ENCODE measurements at regions not wholly inside any gene's neighbourhood (a gene's known extent, or its start where the extent isn't known, plus 50 kb on each side); places are given as distances from the start of the nearest gene placed in this dataset.
"Not testable (repeated sequence)": the region's sequence is repeated elsewhere in the genome, so short reads cannot be mapped to it uniquely, and the experiment has no call there.

DNA sequence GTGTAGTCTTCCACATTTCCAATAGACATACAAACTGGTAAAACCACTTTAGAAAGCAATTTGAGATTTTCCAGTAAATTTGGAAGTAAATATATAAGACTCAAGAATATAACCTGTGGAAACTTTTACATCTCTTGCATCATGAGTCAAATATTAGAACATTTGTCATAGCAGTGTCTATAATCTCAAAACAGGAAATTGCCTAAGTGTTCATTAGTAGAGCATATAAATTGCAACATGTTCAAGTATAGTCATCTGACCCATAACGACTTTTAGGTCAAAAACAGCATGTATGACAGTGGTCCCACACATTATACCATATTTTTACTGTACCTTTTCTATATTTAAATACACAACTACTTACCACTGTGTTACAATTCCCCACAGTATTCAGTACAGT, 555.9 kb upstream of the VRK2 start:
- TF ChIP-seq, protein P1, sequence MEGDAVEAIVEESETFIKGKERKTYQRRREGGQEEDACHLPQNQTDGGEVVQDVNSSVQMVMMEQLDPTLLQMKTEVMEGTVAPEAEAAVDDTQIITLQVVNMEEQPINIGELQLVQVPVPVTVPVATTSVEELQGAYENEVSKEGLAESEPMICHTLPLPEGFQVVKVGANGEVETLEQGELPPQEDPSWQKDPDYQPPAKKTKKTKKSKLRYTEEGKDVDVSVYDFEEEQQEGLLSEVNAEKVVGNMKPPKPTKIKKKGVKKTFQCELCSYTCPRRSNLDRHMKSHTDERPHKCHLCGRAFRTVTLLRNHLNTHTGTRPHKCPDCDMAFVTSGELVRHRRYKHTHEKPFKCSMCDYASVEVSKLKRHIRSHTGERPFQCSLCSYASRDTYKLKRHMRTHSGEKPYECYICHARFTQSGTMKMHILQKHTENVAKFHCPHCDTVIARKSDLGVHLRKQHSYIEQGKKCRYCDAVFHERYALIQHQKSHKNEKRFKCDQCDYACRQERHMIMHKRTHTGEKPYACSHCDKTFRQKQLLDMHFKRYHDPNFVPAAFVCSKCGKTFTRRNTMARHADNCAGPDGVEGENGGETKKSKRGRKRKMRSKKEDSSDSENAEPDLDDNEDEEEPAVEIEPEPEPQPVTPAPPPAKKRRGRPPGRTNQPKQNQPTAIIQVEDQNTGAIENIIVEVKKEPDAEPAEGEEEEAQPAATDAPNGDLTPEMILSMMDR (IDR thresholded peaks at IDR 0.05; ENCODE audit: borderline replicate concordance, insufficient read depth, low read depth, low read length), result no peak
- H3K4me3 ChIP-seq (ENCODE audit: low read depth, low read length), result no peak overlapping the region

DNA sequence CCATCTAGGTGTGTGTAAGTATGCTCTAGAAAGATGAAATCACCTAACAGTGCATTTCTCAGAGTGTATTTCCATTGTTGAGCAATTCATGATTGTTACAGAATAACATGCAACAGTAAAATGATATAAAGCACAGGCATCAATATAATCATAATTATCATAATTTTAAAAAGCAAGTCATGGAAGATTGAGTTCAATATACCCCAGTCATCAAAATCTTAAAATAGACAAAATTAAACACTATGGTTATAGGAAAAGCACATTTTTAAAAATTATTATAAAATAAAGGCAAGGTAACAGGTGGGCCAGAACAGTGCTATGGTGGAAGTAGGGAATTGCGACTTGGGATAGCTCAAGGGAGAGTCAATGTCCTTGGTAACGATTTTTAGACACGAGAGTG, 555.4 kb upstream of the VRK2 start:
- TF ChIP-seq, protein P1 (IDR thresholded peaks at IDR 0.05; ENCODE audit: borderline replicate concordance, insufficient read depth, low read depth, low read length), result no peak
- no peak overlapping the region for H3K4me3 ChIP-seq (ENCODE audit: low read depth, low read length)

DNA sequence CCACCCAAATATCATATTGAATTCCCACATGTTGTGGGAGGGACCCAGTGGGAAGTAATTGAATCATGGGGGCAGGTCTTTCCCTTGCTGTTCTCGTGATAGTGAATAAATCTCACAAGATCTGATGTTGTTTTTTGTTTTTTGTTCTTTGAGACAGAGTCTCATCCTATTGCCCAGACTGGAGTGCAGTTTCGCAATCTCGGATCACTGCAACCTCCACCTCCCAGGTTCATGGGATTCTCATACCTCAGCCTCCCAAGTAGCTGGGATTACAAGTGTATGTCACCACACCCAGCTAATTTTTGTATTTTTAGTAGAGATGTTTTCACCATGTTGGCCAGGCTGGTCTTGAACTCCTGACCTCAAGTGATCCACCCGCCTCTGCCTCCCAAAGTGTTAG, 552.6 kb upstream of the VRK2 start:
- H3K4me3 ChIP-seq (ENCODE audit: low read depth, low read length), result not testable (repeated sequence)

DNA sequence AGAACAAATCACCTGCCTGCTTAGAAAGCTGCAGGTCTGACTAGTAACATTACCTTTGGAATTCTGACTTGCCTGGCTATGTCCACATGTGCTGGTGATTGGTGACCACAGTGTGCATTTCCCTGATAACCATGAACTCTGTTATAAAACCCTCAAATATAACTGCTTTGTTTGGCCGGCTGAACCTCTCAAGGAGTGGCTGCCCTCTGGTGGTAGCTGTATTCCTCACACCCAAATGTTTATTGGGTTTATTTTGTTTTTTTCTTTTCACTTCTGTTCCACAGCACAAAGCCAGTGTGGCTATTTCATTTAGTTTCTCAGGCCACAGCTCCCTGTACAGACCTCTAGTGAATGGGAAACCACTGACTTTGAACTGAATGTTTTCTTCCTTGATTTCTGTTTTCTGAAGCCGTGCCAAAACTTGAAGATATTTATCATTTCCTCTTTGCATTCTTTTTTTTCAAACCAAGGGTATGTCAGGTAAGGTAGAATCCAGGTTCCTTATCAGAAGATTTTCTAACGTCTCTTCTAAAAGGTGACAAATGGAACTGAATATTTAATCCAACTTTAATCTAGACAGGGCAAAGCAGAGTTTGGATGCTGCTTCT, 549.0 kb upstream of the VRK2 start:
- TF ChIP-seq, protein P1 (IDR thresholded peaks at IDR 0.05; ENCODE audit: borderline replicate concordance, insufficient read depth, low read depth, low read length), result peak; percentile 74
- no peak overlapping the region for H3K4me3 ChIP-seq (ENCODE audit: low read depth, low read length)

DNA sequence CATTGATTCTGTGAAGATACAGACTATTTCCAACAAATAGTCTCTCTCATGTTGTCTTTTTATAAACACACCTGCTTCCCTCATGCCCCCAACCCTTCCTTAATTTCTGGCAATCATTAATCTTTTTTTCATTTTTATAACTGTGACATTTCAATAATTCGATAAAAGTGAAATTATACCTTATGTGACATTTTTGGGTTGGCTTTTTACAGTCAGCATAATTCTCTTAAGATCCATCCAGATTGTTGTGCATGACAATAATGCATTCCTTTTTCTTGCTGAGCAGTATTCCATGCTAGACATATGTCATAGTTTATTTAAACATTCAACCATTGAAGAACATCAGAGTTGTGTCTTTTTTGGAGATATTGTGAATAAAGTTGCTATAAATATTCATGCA, 541.8 kb upstream of the VRK2 start:
- TF ChIP-seq, protein P1 (IDR thresholded peaks at IDR 0.05; ENCODE audit: borderline replicate concordance, insufficient read depth, low read depth, low read length), result no peak
- no peak overlapping the region for H3K4me3 ChIP-seq (ENCODE audit: low read depth, low read length)

DNA sequence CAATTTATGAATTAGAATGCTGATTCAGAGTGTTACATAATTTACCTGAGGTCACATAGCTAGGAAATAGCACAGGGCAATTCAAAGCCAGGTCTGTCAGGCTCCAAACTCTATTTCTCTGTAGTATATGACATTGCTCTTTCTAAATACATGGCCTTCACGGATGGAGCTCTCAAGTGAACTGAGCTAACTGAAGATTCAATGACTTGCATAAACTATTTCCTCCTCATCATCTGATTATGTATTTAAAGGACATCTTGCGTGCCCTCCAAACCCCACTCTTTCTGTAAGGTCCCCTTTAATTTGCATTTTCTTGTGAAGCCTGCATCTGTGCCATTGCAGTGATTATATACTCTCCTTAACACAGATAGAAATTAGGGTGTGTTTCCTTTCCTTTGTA, 537.4 kb upstream of the VRK2 start:
- H3K4me3 ChIP-seq (ENCODE audit: low read depth, low read length), result no peak overlapping the region
- TF ChIP-seq, protein P1 (IDR thresholded peaks at IDR 0.05; ENCODE audit: borderline replicate concordance, insufficient read depth, low read depth, low read length), result no peak

DNA sequence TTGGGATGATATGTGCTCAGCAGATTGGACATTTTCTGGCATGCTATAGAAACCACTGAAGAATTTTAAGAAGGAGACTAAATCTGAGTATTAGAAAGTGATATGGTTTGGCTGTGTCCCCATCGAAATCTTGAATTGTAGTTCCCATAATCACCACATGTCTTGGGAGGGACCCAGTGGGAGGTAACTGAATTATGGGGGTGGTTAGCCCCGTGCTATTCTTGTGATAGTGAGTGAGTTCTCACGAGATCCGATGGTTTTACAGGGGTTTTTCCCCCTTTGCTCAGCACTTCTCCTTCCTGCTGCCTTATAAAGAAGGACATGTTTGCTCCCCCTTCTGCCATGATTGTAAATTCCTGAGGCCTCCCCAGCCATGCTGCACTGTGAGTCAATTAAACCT, 535.9 kb upstream of the VRK2 start:
- TF ChIP-seq, protein P1 (IDR thresholded peaks at IDR 0.05; ENCODE audit: borderline replicate concordance, insufficient read depth, low read depth, low read length), result no peak
- H3K4me3 ChIP-seq (ENCODE audit: low read depth, low read length), result no peak overlapping the region

DNA sequence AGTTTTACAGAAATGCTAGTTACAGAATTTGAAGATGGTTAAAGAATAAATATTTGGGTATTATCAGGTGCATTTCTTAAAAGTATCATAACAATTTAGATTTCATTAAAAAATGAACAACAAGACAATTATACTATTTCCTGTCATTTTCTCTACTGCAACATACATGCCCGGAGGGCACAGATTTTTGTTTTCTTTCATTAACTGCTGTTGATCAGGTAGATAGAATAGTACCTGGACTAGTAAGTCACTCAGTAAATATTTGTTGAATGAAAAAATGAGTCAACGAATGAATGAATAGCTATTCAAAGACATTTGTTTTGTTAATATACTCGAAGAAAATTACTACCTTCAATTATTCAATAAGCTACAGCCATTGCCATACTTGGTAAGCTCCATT, 531.2 kb upstream of the VRK2 start:
- no peak overlapping the region for H3K4me3 ChIP-seq (ENCODE audit: low read depth, low read length)
- TF ChIP-seq, protein P1 (IDR thresholded peaks at IDR 0.05; ENCODE audit: borderline replicate concordance, insufficient read depth, low read depth, low read length), result no peak

Data from GM12875 (cell line).